Left lung (tissue), 4 donors: ENCODE measurements at regions not wholly inside any gene's neighbourhood (a gene's known extent, or its start where the extent isn't known, plus 50 kb on each side); places are given as distances from the start of the nearest gene placed in this dataset.

Experiments
- ATAC-seq: fragments of 200-7000 bp; cut with Tn5 transposase; one replicate; pipeline ENCODE4 v1.9.1; 2020; ENCODE audit warnings: moderate library complexity
- DNase-seq, 4 donors: peaks; one replicate each; pipeline ENCODE4 v3.0.0-alpha.2; 2013 to 2020
- H3K27ac ChIP-seq, 2 donors: fragments of 200-600 bp; sonication (generic) in 1 of 2; one replicate each; pipeline versions ENCODE4 v1.5.0 to v1.8.0; 2020 to 2021
- H3K27me3 ChIP-seq, 2 donors: fragments of 200-600 bp; sonication (generic) in 1 of 2; one replicate each; pipeline versions ENCODE4 v1.5.0 to v1.8.0; 2020 to 2021
- H3K36me3 ChIP-seq, 2 donors: fragments of 200-600 bp; sonication (generic) in 1 of 2; one replicate each; pipeline versions ENCODE4 v1.5.0 to v1.8.0; 2020 to 2021
- H3K4me1 ChIP-seq, 2 donors: fragments of 200-600 bp; one replicate each; pipeline ENCODE4 v1.8.0; 2021
- H3K4me3 ChIP-seq, 2 donors: fragments of 200-600 bp; sonication (generic) in 1 of 2; one replicate each; pipeline versions ENCODE4 v1.5.0 to v1.8.0; 2020 to 2021; ENCODE audit warnings: mild to moderate bottlenecking in 1 of 2
- H3K9me3 ChIP-seq, 2 donors: fragments of 200-600 bp; sonication (generic) in 1 of 2; one replicate each; pipeline versions ENCODE4 v1.5.0 to v1.8.0; 2020 to 2021
- CTCF ChIP-seq, 2 donors: fragments of 200-600 bp; sonication (generic) in 1 of 2; IDR thresholded peaks; one replicate each; pipeline versions ENCODE4 v1.5.0 to v1.8.0; 2021; ENCODE audit warnings: antibody characterized with exemption in 2 of 2
- intact Hi-C, 2 donors: fragments of 100-400 bp; cut with DNase I; formaldehyde crosslinking; loops; one replicate each; pipeline versions ENCODE4 v1.11.2 to v1.14.2; 2022
- donor health status: DM: no; HTN: yes; CAD: no.
- donor health status: DM: no; HTN: no; CAD: no.

GRCh38 chr13:34148359-34148758 lies 330.4 kb downstream of the RFC3 start:
- ATAC-seq = no peak
- intact Hi-C loops = no loop called here
- Histone ChIP-seq H3K4me1 (no peaks in the 10 kb centered on the region), H3K27ac (no peak overlapping the region), H3K9me3 (no peaks in the 10 kb centered on the region), H3K36me3 (no peaks in the 10 kb centered on the region), H3K4me3 (no peak overlapping the region), H3K27me3 (no peaks in the 10 kb centered on the region)
- peak in 1 of 4 donors; percentile 57 for DNase-seq
- no peak for TF ChIP-seq CTCF (IDR thresholded peaks at IDR 0.05)

DNA sequence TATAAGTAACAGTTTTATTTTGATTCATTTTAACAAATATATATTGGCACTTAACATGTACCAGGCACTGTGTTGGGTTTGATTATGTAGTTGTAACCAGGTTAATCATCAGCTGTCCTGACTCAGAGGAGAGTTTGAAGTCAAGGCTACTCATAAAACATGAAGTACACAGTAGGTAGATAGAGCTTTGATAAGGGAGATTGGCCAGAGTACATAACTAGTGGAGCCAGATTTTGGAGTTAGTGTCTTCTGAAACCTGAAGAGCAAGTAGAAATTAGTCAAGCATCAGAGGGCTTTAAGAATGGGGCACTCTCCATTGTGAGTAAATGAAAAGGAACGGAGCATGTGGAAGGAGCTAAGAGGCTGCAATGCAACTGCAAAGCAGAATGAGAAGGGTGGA lies 333.9 kb downstream of the RFC3 start:
- intact Hi-C loops = no loop called here
- Histone ChIP-seq H3K27ac (no peak overlapping the region), H3K4me3 (no peak overlapping the region), H3K9me3 (no peaks in the 10 kb centered on the region), H3K27me3 (no peaks in the 10 kb centered on the region), H3K36me3 (no peaks in the 10 kb centered on the region), H3K4me1 (peaks cover 0 to 7% of the 10 kb centered on the region in 2 donors)
- DNase-seq = no peak
- TF ChIP-seq CTCF (IDR thresholded peaks at IDR 0.05) = no peak
- ATAC-seq = no peak

- Histone ChIP-seq H3K27me3 (no peaks in the 10 kb centered on the region), H3K27ac (no peak overlapping the region), H3K9me3 (no peaks in the 10 kb centered on the region), H3K4me3 (no peak overlapping the region), H3K36me3 (no peaks in the 10 kb centered on the region), H3K4me1 (peaks cover 0 to 7% of the 10 kb centered on the region in 2 donors)
- no peak for ATAC-seq
- no peak for TF ChIP-seq CTCF (IDR thresholded peaks at IDR 0.05)
- intact Hi-C loops = no loop called here
- no peak for DNase-seq
Observed at GRCh38 chr13:34152409-34152808, 334.5 kb downstream of the RFC3 start.

DNA sequence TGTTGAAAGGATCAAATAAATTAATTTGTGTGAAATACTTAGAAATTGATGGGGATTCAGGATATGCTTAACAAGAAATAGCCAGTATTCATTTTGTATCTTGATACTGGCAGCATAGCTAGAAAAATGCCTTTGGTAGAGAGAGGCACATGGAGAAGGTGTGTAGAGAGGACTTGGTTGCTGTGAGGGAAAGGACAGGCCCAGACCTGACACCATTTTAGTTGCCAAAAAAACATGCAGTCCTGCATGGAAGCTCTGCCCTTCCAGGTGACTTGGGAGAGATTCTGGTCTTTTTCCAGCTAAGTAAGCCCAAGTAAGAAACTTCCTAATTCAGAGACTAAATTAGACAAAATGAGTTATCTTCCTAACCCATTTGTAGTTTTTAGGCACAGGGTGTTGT lies 335.0 kb downstream of the RFC3 start:
- DNase-seq = no peak
- Histone ChIP-seq H3K27me3 (no peaks in the 10 kb centered on the region), H3K4me1 (peaks cover 0 to 7% of the 10 kb centered on the region in 2 donors), H3K27ac (no peak overlapping the region), H3K36me3 (no peaks in the 10 kb centered on the region), H3K9me3 (no peaks in the 10 kb centered on the region), H3K4me3 (no peak overlapping the region)
- no peak for ATAC-seq
- TF ChIP-seq CTCF (IDR thresholded peaks at IDR 0.05) = no peak
- intact Hi-C loops = no loop called here

- intact Hi-C loops = no loop called here
- peaks cover 0 to 7% of the 10 kb centered on the region in 2 donors for H3K4me1 ChIP-seq
Observed at GRCh38 chr13:34153428-34154180, 335.7 kb downstream of the RFC3 start.

More at GRCh38 chr13:34153428-34154180, 335.7 kb downstream of the RFC3 start:
- no peak overlapping the region for H3K4me3 ChIP-seq
- no peak overlapping the region for H3K27ac ChIP-seq
- ATAC-seq (no peak), DNase-seq (no peak)
- no peaks in the 10 kb centered on the region for H3K27me3 ChIP-seq
- TF ChIP-seq CTCF (IDR thresholded peaks at IDR 0.05) = no peak
- no peaks in the 10 kb centered on the region for H3K9me3 ChIP-seq
- no peaks in the 10 kb centered on the region for H3K36me3 ChIP-seq
